Skeletal muscle satellite cell (primary cell): ENCODE measurements at regions not wholly inside any gene's neighbourhood (a gene's known extent, or its start where the extent isn't known, plus 50 kb on each side); places are given as distances from the start of the nearest gene placed in this dataset.

ENCODE experiments used
- H3K27me3 ChIP-seq: 2 replicates; pipeline ENCODE4 v1.7.0; 2013; ENCODE audit warnings: low read length; ENCODE audit not compliant: control insufficient read depth, insufficient read depth
- H3K36me3 ChIP-seq: 2 replicates; pipeline ENCODE4 v1.7.0; 2013; ENCODE audit warnings: mild to moderate bottlenecking, control low read depth, low read length; ENCODE audit not compliant: insufficient read depth
- H3K4me1 ChIP-seq: 2 replicates; pipeline ENCODE4 v1.7.0; 2013; ENCODE audit warnings: low read length; ENCODE audit not compliant: control insufficient read depth, insufficient read depth
- H3K4me2 ChIP-seq: 2 replicates; pipeline ENCODE4 v1.7.0; 2013; ENCODE audit warnings: mild to moderate bottlenecking, low read length
- H3K4me3 ChIP-seq: 2 replicates; pipeline ENCODE4 v1.7.0; 2013; ENCODE audit warnings: low read length
- H3K9ac ChIP-seq: 2 replicates; pipeline ENCODE4 v1.7.0; 2013; ENCODE audit warnings: mild to moderate bottlenecking, low read depth, low read length, moderate library complexity
- H3K9me3 ChIP-seq: replicated peaks from 2 replicates; pipeline ENCODE4 v1.7.0; 2013; ENCODE audit warnings: mild to moderate bottlenecking, control low read depth, low read length

DNA sequence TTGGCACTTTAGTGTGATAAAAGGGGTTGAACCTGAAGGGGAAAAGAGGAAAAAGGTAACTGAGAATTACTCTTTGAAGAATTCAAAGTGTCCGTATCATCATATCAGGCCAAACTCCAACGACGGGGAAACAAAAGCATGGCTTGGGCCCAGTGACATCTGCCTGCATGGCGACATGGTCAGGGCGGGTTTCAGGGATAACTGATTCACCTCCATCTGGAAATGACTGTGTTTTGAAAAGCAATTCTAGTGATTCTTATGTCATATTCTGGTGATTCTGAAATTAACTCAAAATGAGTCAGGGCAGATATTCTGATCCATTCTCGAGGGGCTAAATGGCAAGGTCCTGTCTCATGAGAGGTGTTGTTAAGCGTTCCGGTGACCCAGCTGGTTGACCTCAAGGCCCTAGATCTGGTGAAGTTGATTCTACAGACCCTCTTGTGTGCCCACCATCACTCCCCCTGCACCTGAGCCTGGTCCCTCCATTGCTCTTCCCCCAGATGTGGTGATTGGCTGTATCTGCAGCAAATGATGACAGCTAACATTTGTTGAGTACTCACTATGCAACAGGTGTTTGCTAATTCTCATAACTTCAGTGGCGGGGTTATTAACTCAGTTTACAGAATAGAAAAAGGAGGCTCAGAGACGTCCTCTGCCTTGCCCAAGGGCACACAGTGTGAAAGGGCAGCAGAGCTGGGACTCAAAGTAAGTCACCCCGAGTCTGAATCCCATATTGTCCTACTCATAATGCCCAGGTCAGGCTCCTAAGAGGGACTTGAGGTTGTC lies 251.8 kb downstream of the MAF start:
- no peaks in the 10 kb centered on the region for H3K4me1 ChIP-seq
- H3K9ac ChIP-seq, result no peak overlapping the region
- H3K4me2 ChIP-seq, result no peak overlapping the region
- no peak overlapping the region for H3K4me3 ChIP-seq
- no peaks in the 10 kb centered on the region for H3K9me3 ChIP-seq
- no peaks in the 10 kb centered on the region for H3K27me3 ChIP-seq
- no peaks in the 10 kb centered on the region for H3K36me3 ChIP-seq

DNA sequence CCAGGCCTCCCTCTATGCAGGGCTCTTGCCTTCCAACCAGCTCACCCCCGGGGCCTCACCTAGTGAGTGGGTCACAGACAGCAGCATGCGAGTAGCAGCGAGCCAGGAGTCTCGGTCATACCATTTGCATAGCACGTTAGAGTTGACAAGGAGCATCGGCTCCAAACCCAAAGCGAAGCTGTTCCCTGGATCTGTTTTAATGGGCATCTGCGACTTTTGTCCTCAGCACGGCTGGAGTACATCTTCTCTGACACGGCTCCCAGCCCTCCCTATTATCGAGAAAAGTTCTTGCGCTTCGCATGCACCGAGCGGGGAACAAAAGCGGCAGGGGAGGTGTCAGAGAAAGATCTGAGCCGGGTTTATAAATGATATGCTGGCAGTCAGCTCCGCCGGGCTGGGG lies 253.3 kb downstream of the MAF start:
- Histone ChIP-seq H3K4me1 (no peaks in the 10 kb centered on the region), H3K4me2 (no peak overlapping the region), H3K27me3 (no peaks in the 10 kb centered on the region), H3K36me3 (no peaks in the 10 kb centered on the region), H3K4me3 (no peak overlapping the region), H3K9me3 (no peaks in the 10 kb centered on the region), H3K9ac (no peak overlapping the region)

DNA sequence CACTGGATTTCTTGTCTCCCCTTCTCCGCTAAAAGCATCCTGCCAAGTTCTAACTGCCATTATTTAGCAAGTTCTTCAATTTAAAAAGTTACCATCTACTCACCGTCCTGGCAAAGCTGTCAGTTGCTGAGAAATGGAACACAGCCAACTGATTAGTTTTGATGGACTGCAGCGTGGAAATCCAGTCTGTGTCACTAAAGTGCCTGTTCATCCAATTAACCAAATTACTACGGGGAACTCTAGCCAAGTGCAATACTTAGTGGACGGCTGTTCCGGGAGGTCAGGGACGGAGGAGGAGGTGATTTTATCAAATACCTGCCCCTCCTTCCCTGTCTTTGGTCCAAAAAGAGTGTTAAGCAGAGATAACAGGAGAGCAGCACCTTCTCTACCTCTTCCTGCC lies 260.7 kb downstream of the MAF start:
- no peaks in the 10 kb centered on the region for H3K36me3 ChIP-seq
- H3K9ac ChIP-seq, result no peak overlapping the region
- no peak overlapping the region for H3K4me2 ChIP-seq
- H3K27me3 ChIP-seq, result no peaks in the 10 kb centered on the region
- no peak overlapping the region for H3K4me3 ChIP-seq
- H3K4me1 ChIP-seq, result no peaks in the 10 kb centered on the region
- H3K9me3 ChIP-seq, result peaks cover 6% of the 10 kb centered on the region

DNA sequence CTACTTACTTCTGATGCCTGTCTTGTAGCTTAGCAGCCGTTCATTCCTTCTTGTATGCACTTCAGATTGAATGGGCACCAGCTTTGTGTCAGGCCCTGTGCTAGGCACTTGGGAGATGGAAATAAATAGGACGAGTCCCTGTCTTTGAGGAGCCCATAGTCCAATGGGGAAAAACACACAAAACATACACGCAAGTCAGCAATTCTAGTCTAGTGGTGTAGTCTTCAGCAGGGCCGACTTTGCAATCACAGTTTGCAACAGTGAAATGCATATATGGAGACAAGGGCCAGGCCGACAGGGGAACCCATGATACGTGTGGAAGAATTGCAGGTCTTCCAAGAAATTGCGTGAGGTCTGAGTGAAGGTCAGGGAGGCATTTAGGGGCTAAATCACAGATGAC lies 262.6 kb downstream of the MAF start:
- Histone ChIP-seq H3K4me3 (no peak overlapping the region), H3K27me3 (no peaks in the 10 kb centered on the region), H3K4me2 (no peak overlapping the region), H3K36me3 (no peaks in the 10 kb centered on the region), H3K4me1 (no peaks in the 10 kb centered on the region), H3K9me3 (peaks cover 10% of the 10 kb centered on the region), H3K9ac (no peak overlapping the region)

DNA sequence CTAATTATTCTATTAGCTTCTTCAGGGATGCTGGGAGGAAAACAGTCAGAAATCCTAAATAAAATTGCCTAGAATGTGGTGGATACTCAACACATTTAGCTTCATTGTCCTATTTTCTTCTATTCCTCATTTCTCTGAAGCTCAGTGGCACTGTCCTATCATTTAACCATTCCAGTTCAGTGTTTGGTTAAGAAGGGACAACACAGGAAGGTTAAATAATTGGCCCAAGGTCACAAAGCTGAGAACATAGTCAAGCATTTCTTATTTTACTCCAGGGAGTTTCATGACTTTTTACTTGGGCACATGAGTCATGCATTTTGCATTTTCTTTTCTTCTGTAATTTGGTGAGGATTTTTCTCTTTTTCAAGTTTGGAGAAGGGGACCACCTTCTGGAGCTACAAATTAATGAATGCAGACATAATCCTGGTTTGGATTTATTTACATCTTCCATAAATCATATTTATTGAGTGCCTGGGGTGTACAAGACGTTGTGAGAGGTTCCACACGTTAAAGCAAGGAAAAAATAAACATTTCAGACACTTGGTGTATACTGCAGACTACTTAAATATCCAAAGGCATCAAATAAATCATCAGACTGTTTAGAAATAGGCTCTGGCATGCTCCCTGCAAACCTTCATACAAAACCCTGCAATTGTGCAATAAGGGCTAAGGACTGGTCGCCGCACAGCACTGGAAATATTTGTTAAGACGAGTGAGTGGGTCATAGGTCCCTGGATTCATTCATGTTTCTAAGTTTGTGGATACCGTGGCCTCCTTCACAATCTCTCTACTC lies 263.9 kb downstream of the MAF start:
- Histone ChIP-seq H3K36me3 (no peaks in the 10 kb centered on the region), H3K4me2 (no peak overlapping the region), H3K9ac (no peak overlapping the region), H3K27me3 (no peaks in the 10 kb centered on the region), H3K9me3 (peaks cover 12% of the 10 kb centered on the region), H3K4me3 (no peak overlapping the region), H3K4me1 (no peaks in the 10 kb centered on the region)

DNA sequence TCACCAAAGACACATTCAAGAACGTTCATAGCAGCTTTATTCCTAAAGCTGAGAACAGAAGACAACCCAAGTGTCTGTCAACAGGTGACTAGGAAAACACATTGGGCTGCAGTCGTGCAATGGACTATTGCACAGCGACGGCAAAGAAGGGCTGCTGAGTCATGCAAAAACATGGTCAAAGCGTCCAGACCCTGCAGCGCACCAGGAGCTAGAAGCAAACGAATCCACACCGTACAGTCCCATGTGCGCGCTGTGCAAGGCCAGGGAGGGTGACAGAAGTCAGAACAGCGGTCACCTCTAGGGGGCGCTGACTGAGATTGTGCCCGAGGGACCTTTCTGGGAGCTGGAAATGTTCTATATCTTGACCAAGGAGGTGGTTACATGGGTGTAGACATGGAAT lies 266.4 kb downstream of the MAF start:
- no peaks in the 10 kb centered on the region for H3K4me1 ChIP-seq
- H3K27me3 ChIP-seq, result no peaks in the 10 kb centered on the region
- H3K4me3 ChIP-seq, result no peak overlapping the region
- H3K9ac ChIP-seq, result no peak overlapping the region
- no peak overlapping the region for H3K4me2 ChIP-seq
- peaks cover 6% of the 10 kb centered on the region for H3K9me3 ChIP-seq
- no peaks in the 10 kb centered on the region for H3K36me3 ChIP-seq

DNA sequence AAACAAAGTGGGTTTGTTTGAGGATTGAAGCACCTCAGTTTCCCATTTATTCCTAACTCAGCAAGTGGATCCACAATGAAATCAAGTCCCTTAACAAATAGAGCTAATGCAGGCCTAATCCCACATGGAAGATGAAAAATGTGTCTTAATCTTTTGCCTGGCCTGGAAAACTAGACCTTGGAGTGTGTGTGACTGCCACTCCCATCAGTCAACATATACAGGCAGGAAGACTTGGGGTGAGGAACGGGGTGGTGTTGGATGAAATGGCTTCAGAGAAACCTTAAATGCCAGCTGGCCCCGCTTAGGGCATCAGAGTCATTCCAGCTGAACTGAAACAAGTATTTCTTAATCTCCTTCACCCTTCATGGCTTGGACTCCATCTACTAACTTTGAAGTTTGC lies 269.5 kb downstream of the MAF start:
- Histone ChIP-seq H3K4me3 (no peak overlapping the region), H3K36me3 (no peaks in the 10 kb centered on the region), H3K4me2 (no peak overlapping the region), H3K4me1 (no peaks in the 10 kb centered on the region), H3K27me3 (no peaks in the 10 kb centered on the region), H3K9me3 (peaks cover 6% of the 10 kb centered on the region), H3K9ac (no peak overlapping the region)

DNA sequence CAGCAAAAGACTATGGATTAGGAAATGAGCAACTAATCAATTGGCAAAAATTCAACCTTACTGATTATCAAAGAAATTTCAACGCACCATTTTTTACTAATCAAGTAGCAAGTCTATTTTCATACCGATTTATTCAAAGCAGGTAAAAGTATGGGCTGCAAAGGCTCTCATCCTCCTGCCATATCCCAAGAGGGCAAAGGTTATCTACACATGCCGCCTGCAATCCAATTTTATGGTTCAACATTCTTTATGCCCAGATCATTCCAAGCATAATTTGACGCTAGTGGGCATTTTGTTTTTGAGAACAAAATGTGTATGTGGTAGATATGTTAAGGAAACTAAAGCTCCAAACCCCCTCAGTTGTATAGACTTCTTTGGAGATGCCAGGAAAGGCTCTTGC lies 270.6 kb downstream of the MAF start:
- H3K4me3 ChIP-seq, result no peak overlapping the region
- H3K36me3 ChIP-seq, result no peaks in the 10 kb centered on the region
- H3K9me3 ChIP-seq, result peaks cover 6% of the 10 kb centered on the region
- H3K9ac ChIP-seq, result no peak overlapping the region
- no peaks in the 10 kb centered on the region for H3K4me1 ChIP-seq
- H3K27me3 ChIP-seq, result no peaks in the 10 kb centered on the region
- no peak overlapping the region for H3K4me2 ChIP-seq

DNA sequence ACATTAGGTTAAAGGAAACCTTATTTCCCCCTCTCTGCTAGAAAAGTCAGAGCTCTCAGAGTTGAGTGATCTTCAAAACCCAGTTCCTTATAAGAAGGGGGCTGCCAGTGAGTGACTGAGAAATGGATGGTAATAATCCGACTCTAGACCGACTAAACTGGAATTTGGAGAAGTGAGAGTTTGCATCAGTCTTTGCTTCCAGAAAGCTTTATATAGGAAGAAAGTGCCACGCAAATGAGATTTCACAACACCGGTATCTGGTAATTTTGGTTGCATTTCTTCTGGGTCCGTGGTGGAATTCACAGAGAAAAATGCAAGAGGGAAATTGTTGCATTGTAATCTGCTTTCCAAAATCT lies 271.4 kb downstream of the MAF start:
- Histone ChIP-seq H3K27me3 (no peaks in the 10 kb centered on the region), H3K4me2 (no peak overlapping the region), H3K9ac (no peak overlapping the region), H3K4me3 (no peak overlapping the region), H3K9me3 (peaks cover 6% of the 10 kb centered on the region), H3K4me1 (no peaks in the 10 kb centered on the region), H3K36me3 (no peaks in the 10 kb centered on the region)

DNA sequence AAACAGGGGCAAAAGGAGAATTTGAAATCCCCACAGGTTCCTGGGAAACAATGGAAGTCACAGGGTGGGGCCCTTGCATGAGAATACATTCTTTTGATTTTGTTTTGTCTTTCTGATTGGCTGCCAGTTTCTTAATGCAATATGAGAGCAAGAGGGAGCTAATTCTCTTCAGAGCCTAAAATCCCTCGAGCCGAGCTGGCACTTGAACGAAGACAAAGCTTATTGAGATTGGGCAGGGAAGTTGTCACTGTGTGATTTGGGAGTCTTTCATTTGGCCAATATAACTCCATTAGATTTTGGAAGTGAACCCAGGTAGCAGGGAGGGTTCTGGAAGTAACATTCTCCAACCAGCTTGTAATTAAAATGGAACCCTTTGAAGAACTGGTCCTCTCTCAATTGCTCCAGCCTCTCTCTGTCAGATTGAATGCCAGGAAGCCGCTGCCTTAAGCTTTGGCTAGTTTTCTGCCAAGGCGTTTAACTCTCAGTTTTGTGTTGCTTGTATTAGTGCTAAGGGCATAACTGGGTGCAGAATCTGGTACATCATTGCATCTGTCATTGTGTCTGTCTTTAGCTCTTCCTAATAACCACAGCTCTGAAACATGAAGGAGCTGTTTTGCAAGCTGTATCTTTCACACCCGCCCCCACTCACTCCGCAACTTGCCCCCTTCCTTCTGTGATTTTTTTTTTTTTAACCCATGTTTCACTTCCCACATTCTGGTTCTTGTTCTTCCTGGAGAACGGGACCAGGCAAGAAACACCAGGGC lies 272.0 kb downstream of the MAF start:
- no peaks in the 10 kb centered on the region for H3K36me3 ChIP-seq
- H3K4me1 ChIP-seq, result no peaks in the 10 kb centered on the region
- no peak overlapping the region for H3K4me3 ChIP-seq
- H3K9me3 ChIP-seq, result peaks cover 4% of the 10 kb centered on the region
- H3K27me3 ChIP-seq, result no peaks in the 10 kb centered on the region
- H3K9ac ChIP-seq, result no peak overlapping the region
- H3K4me2 ChIP-seq, result no peak overlapping the region

DNA sequence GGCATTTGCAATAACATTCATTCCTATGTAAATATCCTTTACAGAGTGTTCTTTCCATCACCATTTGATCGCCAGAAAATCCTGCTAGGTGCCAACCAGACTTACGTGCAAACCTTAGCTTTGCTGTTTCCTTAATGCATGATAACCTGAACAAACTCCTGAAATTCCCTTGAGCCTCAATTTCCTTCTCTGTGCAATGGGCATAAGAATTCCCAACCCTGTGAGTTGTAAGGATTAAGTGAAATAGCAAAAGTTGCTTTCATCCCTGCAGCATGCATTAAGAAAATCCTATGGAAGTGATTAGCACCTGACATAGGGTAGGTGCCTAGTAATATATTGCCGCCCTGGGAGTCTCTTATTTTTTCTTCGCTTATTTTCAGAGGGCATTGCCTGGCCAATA lies 272.7 kb downstream of the MAF start:
- Histone ChIP-seq H3K9ac (no peak overlapping the region), H3K9me3 (peaks cover 2% of the 10 kb centered on the region), H3K4me3 (no peak overlapping the region), H3K27me3 (no peaks in the 10 kb centered on the region), H3K4me1 (no peaks in the 10 kb centered on the region), H3K36me3 (no peaks in the 10 kb centered on the region), H3K4me2 (no peak overlapping the region)
